GM21576 (cell line): ENCODE measurements at regions not wholly inside any gene's neighbourhood (a gene's known extent, or its start where the extent isn't known, plus 50 kb on each side); places are given as distances from the start of the nearest gene placed in this dataset.
"Not testable (repeated sequence)": the region's sequence is repeated elsewhere in the genome, so short reads cannot be mapped to it uniquely, and the experiment has no call there.

Experiments used
- ATAC-seq: cut with Tn5 transposase; IDR thresholded peaks from one replicate; pipeline ENCODE4 v1.9.1; 2021; ENCODE audit warnings: mild to moderate bottlenecking, moderate library complexity; ENCODE audit not compliant: unreplicated experiment

- no peak for ATAC-seq
Observed at GRCh38 chr14:22122227-22122818, 448.7 kb upstream of the OR4E1 start.

- ATAC-seq: no peak
Observed at GRCh38 chr14:22118899-22119477, 445.4 kb upstream of the OR4E1 start.

- no peak for ATAC-seq
Observed at GRCh38 chr14:22113401-22113800, 439.8 kb upstream of the OR4E1 start.

- ATAC-seq: no peak
Observed at GRCh38 chr14:22112004-22112403, 438.4 kb upstream of the OR4E1 start.

- no peak for ATAC-seq
Observed at GRCh38 chr14:22107753-22108152, 434.1 kb upstream of the OR4E1 start.

- no peak for ATAC-seq
Observed at GRCh38 chr14:22106700-22107697, 433.4 kb upstream of the OR4E1 start.

- ATAC-seq: no peak
Observed at GRCh38 chr14:22105624-22106006, 432.0 kb upstream of the OR4E1 start.

GRCh38 chr14:22105006-22105623 is 431.5 kb upstream of the OR4E1 start:
- no peak for ATAC-seq

- ATAC-seq: not testable (repeated sequence)
Observed at GRCh38 chr14:22100764-22101120, 427.1 kb upstream of the OR4E1 start.

GRCh38 chr14:22099942-22100763 is 426.5 kb upstream of the OR4E1 start:
- ATAC-seq: no peak

- no peak for ATAC-seq
Observed at GRCh38 chr14:22098435-22098834, 424.8 kb upstream of the OR4E1 start.

- no peak for ATAC-seq
Observed at GRCh38 chr14:22097586-22098292, 424.1 kb upstream of the OR4E1 start.

- ATAC-seq: no peak
Observed at GRCh38 chr14:22097072-22097471, 423.5 kb upstream of the OR4E1 start.

GRCh38 chr14:22096514-22096895 is 422.9 kb upstream of the OR4E1 start:
- ATAC-seq: no peak

- no peak for ATAC-seq
Observed at GRCh38 chr14:22095860-22096513, 422.4 kb upstream of the OR4E1 start.

- ATAC-seq: no peak
Observed at GRCh38 chr14:22089940-22090339, 416.3 kb upstream of the OR4E1 start.

GRCh38 chr14:22088614-22089342 is 415.2 kb upstream of the OR4E1 start:
- ATAC-seq: no peak

- no peak for ATAC-seq
Observed at GRCh38 chr14:22086131-22086530, 412.5 kb upstream of the OR4E1 start.
